Stimulated activated CD4-positive, alpha-beta T cell treated with anti-CD3 and anti-CD28 coated beads, Interleukin-1b, Interleukin-23, amount 100 ng/mL, for 24 hours (primary cell): ENCODE measurements at regions not wholly inside any gene's neighbourhood (a gene's known extent, or its start where the extent isn't known, plus 50 kb on each side); places are given as distances from the start of the nearest gene placed in this dataset.
"Not testable (repeated sequence)": the region's sequence is repeated elsewhere in the genome, so short reads cannot be mapped to it uniquely, and the experiment has no call there.

Experiments used
- DNase-seq, 4 experiments: peaks; one replicate each; pipeline ENCODE4 v3.0.0-alpha.2; 2020; ENCODE audit warnings: low read depth in 4 of 4, low spot score in 1 of 4

GRCh38 chr4:23970201-23970850 is 80.5 kb upstream of the PPARGC1A start:
- no peak for DNase-seq

GRCh38 chr4:23969635-23970145 is 79.8 kb upstream of the PPARGC1A start:
- DNase-seq = no peak

DNA sequence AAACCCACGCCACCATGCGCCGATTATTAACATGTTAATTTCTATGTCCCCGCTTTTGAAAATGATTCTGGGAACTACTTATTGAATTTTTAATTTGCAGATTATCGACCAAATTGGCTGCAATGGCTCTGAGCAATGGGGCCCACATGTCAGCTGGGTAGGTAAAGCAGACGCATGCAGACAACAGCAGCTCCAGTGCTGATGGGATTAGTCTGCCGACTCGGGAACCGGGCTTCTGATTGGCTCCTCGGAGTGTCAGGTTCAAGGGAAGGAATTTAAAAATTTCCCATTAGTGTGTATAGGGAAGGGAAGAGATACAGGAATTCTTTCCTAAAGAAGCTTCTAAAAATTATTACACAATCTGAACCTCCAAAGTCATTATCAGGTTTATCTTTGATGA is 77.4 kb upstream of the PPARGC1A start:
- no peak for DNase-seq

- DNase-seq = no peak
Observed at GRCh38 chr4:23966725-23967124, 76.9 kb upstream of the PPARGC1A start.

DNA sequence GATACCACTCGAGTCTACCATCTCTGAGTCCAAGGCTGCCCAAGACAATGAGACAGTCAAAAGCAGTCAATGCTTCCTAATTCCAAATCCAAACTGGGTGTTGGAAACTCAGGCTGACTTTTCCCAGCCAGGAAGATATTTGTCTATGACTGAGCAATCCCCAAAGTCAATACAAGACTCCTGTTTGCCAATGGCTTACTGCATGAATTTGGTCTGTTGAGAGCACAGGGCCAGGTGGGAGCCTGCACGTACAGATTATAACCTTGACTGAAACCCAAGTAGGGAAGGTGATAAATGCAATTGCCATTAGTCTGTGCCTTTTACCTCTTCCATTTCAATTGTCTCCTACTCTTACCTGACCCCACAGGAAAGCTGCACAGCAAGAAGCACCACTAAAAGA is 72.6 kb upstream of the PPARGC1A start:
- no peak for DNase-seq

- DNase-seq = not testable (repeated sequence)
Observed at GRCh38 chr4:23961395-23961794, 71.5 kb upstream of the PPARGC1A start.

GRCh38 chr4:23959396-23960148 is 69.7 kb upstream of the PPARGC1A start:
- no peak for DNase-seq

DNA sequence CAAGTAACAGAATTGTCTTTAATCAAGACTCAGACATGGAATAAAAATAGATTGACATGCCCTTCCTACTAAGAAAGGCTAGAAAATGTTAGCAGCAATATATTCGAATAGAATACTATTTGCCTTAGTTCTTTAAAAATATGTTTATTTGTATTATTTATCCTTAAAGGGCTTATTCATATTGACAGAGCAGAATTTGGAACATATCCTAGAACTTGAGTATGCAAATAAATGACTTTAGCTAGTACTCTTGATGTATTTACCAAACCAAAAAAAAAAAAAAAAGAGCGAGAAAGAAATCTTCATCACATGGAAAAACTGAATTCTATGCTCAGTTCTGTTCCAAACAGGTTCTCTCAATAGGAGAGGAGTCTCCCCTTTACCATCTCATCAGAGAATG is 68.9 kb upstream of the PPARGC1A start:
- DNase-seq = no peak

DNA sequence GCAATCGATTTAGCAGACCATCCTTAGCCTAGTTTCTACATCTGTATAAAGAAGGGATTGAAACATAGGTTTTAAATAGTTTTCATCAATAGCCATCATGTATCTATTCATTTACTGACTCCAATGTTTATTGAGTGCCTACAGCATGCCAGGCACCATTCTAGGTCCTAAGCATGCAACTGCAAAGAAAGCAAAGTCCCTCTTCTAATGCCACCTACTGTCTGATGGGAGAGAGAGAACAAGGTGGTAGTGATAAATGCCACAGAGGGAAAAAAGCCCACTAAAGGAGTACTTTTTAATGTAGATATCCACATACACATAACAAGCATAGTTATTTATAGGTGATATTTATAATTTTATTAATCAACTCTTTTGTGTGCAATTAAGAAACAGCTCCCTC is 67.6 kb upstream of the PPARGC1A start:
- DNase-seq = no peak

- DNase-seq = no peak
Observed at GRCh38 chr4:23956601-23957364, 66.9 kb upstream of the PPARGC1A start.

GRCh38 chr4:23952258-23952657 is 62.4 kb upstream of the PPARGC1A start:
- DNase-seq = no peak

- no peak for DNase-seq
Observed at GRCh38 chr4:23947826-23948225, 58.0 kb upstream of the PPARGC1A start.

DNA sequence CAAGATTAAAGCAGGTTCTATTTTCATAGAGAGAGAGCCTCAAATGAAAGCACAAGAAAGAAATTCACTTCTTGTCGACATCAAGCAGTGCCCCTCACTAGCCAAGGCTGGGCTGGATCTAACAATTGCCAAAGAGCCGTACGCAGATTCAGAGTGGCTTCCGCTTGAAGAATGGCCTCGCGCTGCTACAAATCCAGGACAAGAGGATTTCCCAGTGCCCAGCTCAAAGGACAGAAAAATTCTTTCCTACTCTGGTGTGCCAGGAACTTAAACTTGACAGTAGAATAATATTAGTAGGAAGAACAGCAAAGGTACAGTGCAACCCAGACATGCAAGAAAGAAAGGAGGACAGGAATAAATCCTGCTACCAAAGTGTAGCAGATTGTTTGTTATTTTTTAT is 56.5 kb upstream of the PPARGC1A start:
- no peak for DNase-seq

GRCh38 chr4:23945451-23946017 is 55.7 kb upstream of the PPARGC1A start:
- no peak for DNase-seq

GRCh38 chr4:23944556-23944955 is 54.7 kb upstream of the PPARGC1A start:
- not testable (repeated sequence) for DNase-seq

DNA sequence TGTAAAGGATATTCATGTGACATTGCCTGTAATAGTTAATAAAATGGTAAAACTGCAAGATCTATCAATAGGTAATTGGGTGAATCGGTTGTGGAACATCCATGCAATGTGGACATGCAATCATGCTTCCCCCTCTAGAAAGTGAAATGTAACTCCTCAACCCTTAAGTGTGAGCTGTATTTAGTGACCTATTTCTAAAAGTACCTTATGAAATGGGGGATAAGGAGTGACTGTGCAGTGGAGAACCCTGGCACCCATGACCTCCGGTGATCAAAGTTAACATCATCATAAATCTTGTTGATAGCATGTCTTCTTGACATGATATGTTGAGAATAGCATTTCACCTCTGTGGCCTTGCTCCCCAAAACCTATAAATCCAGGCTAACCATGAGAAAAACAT is 53.6 kb upstream of the PPARGC1A start:
- DNase-seq = no peak

- no peak for DNase-seq
Observed at GRCh38 chr4:23942471-23942870, 52.6 kb upstream of the PPARGC1A start.
